ENCODE measurements at regions not wholly inside any gene's neighbourhood (a gene's known extent, or its start where the extent isn't known, plus 50 kb on each side); places are given as distances from the start of the nearest gene placed in this dataset.
"Not testable (repeated sequence)": the region's sequence is repeated elsewhere in the genome, so short reads cannot be mapped to it uniquely, and the experiment has no call there.

- Histone ChIP-seq H3K27me3 (ENCODE audit: low read depth) (peaks cover 5% of the 10 kb centered on the region; the same call in 1 of the 2 replicates), H3K4me3 (no peak overlapping the region), H3K4me1 (no peaks in the 10 kb centered on the region), H3K9me3 (no peaks in the 10 kb centered on the region), H3K36me3 (replicated peaks) (no peaks in the 10 kb centered on the region)
- in situ Hi-C loops (cut with MboI; ENCODE audit: low sequenced_read_pairs) = no loop called here
- DNase-seq (ENCODE audit: low spot score in 2 of 2) = no peak
These were observed 147.6 kb downstream of the POLR1F start for GRCh38 chr7:19561121-19561805.

DNA sequence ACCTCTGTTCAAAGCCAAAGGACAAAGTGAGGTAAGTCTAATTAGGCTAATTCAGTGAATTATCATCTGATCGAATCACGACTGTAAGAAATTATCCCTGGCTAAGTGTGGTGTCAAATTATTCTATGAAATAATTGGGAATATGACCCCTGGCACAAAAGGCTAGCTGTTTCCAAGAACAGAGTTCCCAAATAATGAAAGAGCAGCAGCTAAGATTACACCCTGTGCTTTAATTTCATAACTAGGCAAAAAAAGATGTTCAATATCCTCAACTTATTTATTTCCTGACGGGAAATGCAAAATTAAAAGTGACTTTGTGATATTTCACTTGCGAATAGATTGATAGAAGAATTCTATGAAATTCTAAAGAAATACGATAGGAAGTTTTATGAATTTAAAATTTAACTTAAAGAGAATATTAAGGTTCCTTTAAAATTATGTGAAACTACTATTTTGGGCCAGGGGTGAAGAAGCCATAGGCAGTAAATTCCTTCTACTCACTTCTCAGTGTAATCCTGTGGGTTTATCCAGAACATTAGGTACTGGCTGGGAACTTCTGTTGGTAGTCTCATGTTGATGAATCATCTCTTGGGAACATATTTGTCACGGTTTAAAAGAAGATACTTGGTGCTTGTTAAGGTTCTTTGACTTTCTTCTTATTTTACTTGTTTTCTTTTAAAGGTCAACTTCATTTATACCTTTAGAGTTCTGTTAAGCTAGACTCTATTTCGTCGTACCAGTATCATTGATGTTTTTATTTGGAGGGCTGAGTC, 148.5 kb downstream of the POLR1F start:
- no peak for DNase-seq (ENCODE audit: low spot score in 2 of 2)
- Histone ChIP-seq H3K4me3 (no peak overlapping the region), H3K36me3 (replicated peaks) (no peaks in the 10 kb centered on the region), H3K27me3 (ENCODE audit: low read depth) (peaks cover 5% of the 10 kb centered on the region; the same call in 1 of the 2 replicates), H3K9me3 (no peaks in the 10 kb centered on the region), H3K4me1 (no peaks in the 10 kb centered on the region)
- in situ Hi-C loops (cut with MboI; ENCODE audit: low sequenced_read_pairs) = no loop called here

- in situ Hi-C loops (cut with MboI; ENCODE audit: low sequenced_read_pairs) = no loop called here
- H3K4me1 ChIP-seq = no peaks in the 10 kb centered on the region
- no peak for DNase-seq (ENCODE audit: low spot score in 2 of 2)
- H3K36me3 ChIP-seq (replicated peaks) = no peaks in the 10 kb centered on the region
- peaks cover under 1% of the 10 kb centered on the region; the same call in 1 of the 2 replicates for H3K27me3 ChIP-seq (ENCODE audit: low read depth)
- no peaks in the 10 kb centered on the region for H3K9me3 ChIP-seq
- H3K4me3 ChIP-seq = no peak overlapping the region
These were observed 150.3 kb downstream of the POLR1F start for GRCh38 chr7:19558527-19558926.

- no peak overlapping the region for H3K4me3 ChIP-seq
- no peaks in the 10 kb centered on the region for H3K9me3 ChIP-seq
- no peaks in the 10 kb centered on the region for H3K36me3 ChIP-seq (replicated peaks)
- DNase-seq (ENCODE audit: low spot score in 2 of 2) = no peak
- in situ Hi-C loops (cut with MboI; ENCODE audit: low sequenced_read_pairs) = no loop called here
- no peaks in the 10 kb centered on the region; the same call in 1 of the 2 replicates for H3K27me3 ChIP-seq (ENCODE audit: low read depth)
- H3K4me1 ChIP-seq = no peaks in the 10 kb centered on the region
These were observed 150.9 kb downstream of the POLR1F start for GRCh38 chr7:19557726-19558465.

GRCh38 chr7:19554581-19554980, 154.3 kb downstream of the POLR1F start:
- Histone ChIP-seq H3K36me3 (replicated peaks) (no peaks in the 10 kb centered on the region), H3K4me3 (no peak overlapping the region), H3K27me3 (ENCODE audit: low read depth) (no peaks in the 10 kb centered on the region; the same call in 1 of the 2 replicates), H3K9me3 (no peaks in the 10 kb centered on the region), H3K4me1 (no peaks in the 10 kb centered on the region)
- in situ Hi-C loops (cut with MboI; ENCODE audit: low sequenced_read_pairs) = no loop called here
- no peak for DNase-seq (ENCODE audit: low spot score in 2 of 2)

- no peaks in the 10 kb centered on the region for H3K9me3 ChIP-seq
- no peaks in the 10 kb centered on the region; the same call in 1 of the 2 replicates for H3K27me3 ChIP-seq (ENCODE audit: low read depth)
- H3K36me3 ChIP-seq (replicated peaks) = no peaks in the 10 kb centered on the region
- H3K4me3 ChIP-seq = no peak overlapping the region
- DNase-seq (ENCODE audit: low spot score in 2 of 2) = no peak
- in situ Hi-C loops (cut with MboI; ENCODE audit: low sequenced_read_pairs) = no loop called here
- H3K4me1 ChIP-seq = no peaks in the 10 kb centered on the region
These were observed 156.3 kb downstream of the POLR1F start for GRCh38 chr7:19552576-19552975.

- H3K4me3 ChIP-seq; in situ Hi-C loops (cut with MboI; ENCODE audit: low sequenced_read_pairs); DNase-seq (ENCODE audit: low spot score in 2 of 2); H3K4me1 ChIP-seq; H3K27me3 ChIP-seq (ENCODE audit: low read depth); H3K36me3 ChIP-seq (replicated peaks); H3K9me3 ChIP-seq: not testable (repeated sequence)
These were observed 159.6 kb downstream of the POLR1F start for GRCh38 chr7:19549246-19549645.

GRCh38 chr7:19537942-19538401, 170.9 kb downstream of the POLR1F start:
- H3K36me3 ChIP-seq (replicated peaks) = no peaks in the 10 kb centered on the region
- peaks cover 12% of the 10 kb centered on the region for H3K4me1 ChIP-seq
- H3K4me3 ChIP-seq = no peak overlapping the region
- no peaks in the 10 kb centered on the region for H3K27me3 ChIP-seq (ENCODE audit: low read depth)
- peak; percentile 26 to 91 for DNase-seq (ENCODE audit: low spot score in 2 of 2)
- in situ Hi-C loops (cut with MboI; ENCODE audit: low sequenced_read_pairs) = no loop called here
- no peaks in the 10 kb centered on the region; the same call in 1 of the 2 replicates for H3K9me3 ChIP-seq

DNA sequence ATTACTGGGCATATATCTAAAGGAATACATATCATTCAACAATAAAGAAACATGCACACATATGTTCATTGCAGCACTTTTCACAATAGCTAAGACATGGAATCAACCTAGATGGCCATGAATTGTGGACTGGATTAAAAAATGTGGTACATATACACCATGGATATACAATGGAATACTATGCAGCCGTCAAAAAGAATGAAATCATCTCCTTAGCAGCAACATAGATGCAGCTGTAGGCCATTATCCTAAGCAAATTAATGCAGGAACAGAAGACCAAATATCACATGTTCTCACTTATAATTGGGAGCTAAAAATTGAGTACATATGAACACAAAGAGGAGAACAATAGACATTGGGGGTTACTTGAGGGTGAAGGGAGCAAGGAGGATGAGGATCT, 175.6 kb downstream of the POLR1F start:
- Histone ChIP-seq H3K27me3 (ENCODE audit: low read depth) (peaks cover 8% of the 10 kb centered on the region), H3K36me3 (replicated peaks) (no peaks in the 10 kb centered on the region), H3K9me3 (no peaks in the 10 kb centered on the region; the same call in 1 of the 2 replicates), H3K4me1 (peaks cover 7% of the 10 kb centered on the region), H3K4me3 (no peak overlapping the region)
- in situ Hi-C loops (cut with MboI; ENCODE audit: low sequenced_read_pairs) = no loop called here
- no peak for DNase-seq (ENCODE audit: low spot score in 2 of 2)

- Histone ChIP-seq H3K27me3 (ENCODE audit: low read depth) (peaks cover 8% of the 10 kb centered on the region), H3K36me3 (replicated peaks) (no peaks in the 10 kb centered on the region), H3K4me3 (no peak overlapping the region), H3K9me3 (no peaks in the 10 kb centered on the region; the same call in 1 of the 2 replicates), H3K4me1 (no peaks in the 10 kb centered on the region; the same call in 1 of the 2 replicates)
- in situ Hi-C loops (cut with MboI; ENCODE audit: low sequenced_read_pairs) = no loop called here
- DNase-seq (ENCODE audit: low spot score in 2 of 2) = no peak
These were observed 178.0 kb downstream of the POLR1F start for GRCh38 chr7:19530852-19531251.

DNA sequence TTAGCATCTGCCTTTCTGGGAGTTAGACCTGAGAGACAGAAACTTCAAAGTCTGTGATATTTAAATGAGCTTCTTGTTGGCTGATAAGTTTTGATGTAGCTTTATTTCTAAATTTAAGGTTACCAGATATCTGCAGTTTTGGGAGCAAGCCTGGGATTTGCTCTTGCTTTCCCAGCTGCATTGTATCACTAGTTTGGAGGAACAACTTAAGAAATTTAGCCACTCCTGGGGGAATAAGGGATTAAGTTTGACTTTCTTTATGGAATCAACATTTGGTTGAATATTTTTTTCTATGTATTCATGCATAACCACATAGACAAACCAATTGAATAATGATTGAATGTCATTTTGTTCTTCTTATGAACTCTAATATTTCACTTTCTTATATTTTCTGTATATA, 178.6 kb downstream of the POLR1F start:
- in situ Hi-C loops (cut with MboI; ENCODE audit: low sequenced_read_pairs) = no loop called here
- H3K4me3 ChIP-seq = no peak overlapping the region
- no peaks in the 10 kb centered on the region for H3K36me3 ChIP-seq (replicated peaks)
- H3K9me3 ChIP-seq = no peaks in the 10 kb centered on the region; the same call in 1 of the 2 replicates
- no peak for DNase-seq (ENCODE audit: low spot score in 2 of 2)
- peaks cover 8% of the 10 kb centered on the region for H3K27me3 ChIP-seq (ENCODE audit: low read depth)
- no peaks in the 10 kb centered on the region; the same call in 1 of the 2 replicates for H3K4me1 ChIP-seq

GRCh38 chr7:19526639-19527038, 182.2 kb downstream of the POLR1F start:
- peak in 1 of 2 experiments; percentile 70 for DNase-seq (ENCODE audit: low spot score in 2 of 2)
- Histone ChIP-seq H3K27me3 (ENCODE audit: low read depth) (peaks cover 8% of the 10 kb centered on the region), H3K4me3 (no peak overlapping the region), H3K36me3 (replicated peaks) (no peaks in the 10 kb centered on the region), H3K4me1 (no peaks in the 10 kb centered on the region; the same call in 1 of the 2 replicates), H3K9me3 (no peaks in the 10 kb centered on the region)
- in situ Hi-C loops (cut with MboI; ENCODE audit: low sequenced_read_pairs) = no loop called here

DNA sequence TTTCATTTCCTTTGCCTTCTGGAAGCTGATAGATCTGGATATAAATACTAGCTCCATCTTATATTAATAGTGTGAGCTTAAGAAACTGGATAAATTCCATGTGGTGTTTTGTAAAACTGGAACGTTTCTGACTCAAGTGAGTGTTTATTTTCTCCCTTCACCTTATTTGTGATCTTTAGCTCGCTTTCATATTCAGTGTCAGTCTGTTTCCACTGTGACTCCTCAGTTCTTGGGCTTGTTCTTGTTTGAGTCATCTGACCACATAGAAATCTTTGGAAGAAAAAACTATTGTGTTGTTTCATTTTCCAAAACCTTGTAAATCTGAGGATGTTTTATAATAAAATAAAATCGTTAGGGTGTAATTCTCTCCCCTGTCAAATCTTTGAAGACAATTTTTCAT, 186.4 kb downstream of the POLR1F start:
- Histone ChIP-seq H3K4me3 (no peak overlapping the region), H3K9me3 (no peaks in the 10 kb centered on the region), H3K4me1 (no peaks in the 10 kb centered on the region; the same call in 1 of the 2 replicates), H3K36me3 (replicated peaks) (no peaks in the 10 kb centered on the region), H3K27me3 (ENCODE audit: low read depth) (no peaks in the 10 kb centered on the region)
- in situ Hi-C loops (cut with MboI; ENCODE audit: low sequenced_read_pairs) = no loop called here
- no peak for DNase-seq (ENCODE audit: low spot score in 2 of 2)

Data from HAP-1 (cell line).